Mesendoderm (in vitro differentiated cells): ENCODE measurements at regions not wholly inside any gene's neighbourhood (a gene's known extent, or its start where the extent isn't known, plus 50 kb on each side); places are given as distances from the start of the nearest gene placed in this dataset.

Source experiments
- DNase-seq: peaks from one replicate; pipeline ENCODE4 v3.0.0; 2013
- H2AK5ac ChIP-seq: 2 replicates; pipeline ENCODE4 v1.6.1; 2013; ENCODE audit warnings: low read length, inconsistent platforms
- H2BK120ac ChIP-seq: 2 replicates; pipeline ENCODE4 v1.6.1; 2013; ENCODE audit warnings: low read depth, mild to moderate bottlenecking, low read length, moderate library complexity, mixed read lengths
- H2BK15ac ChIP-seq: replicated peaks from 2 replicates; pipeline ENCODE4 v1.6.1; 2013; ENCODE audit warnings: low read depth, mild to moderate bottlenecking, moderate library complexity
- H2BK5ac ChIP-seq: 2 replicates; pipeline ENCODE4 v1.6.1; 2013; ENCODE audit warnings: low read length, inconsistent platforms
- H3K18ac ChIP-seq: 2 replicates; pipeline ENCODE4 v1.6.1; 2013; ENCODE audit warnings: mild to moderate bottlenecking, low read length, mixed read lengths
- H3K23ac ChIP-seq: one replicate; pipeline ENCODE4 v1.6.1; 2013; ENCODE audit warnings: low read length
- H3K27ac ChIP-seq: 2 replicates; pipeline ENCODE4 v1.5.1; 2013; ENCODE audit warnings: low read depth, mild to moderate bottlenecking, inconsistent platforms, low read length, moderate library complexity
- H3K27me3 ChIP-seq: 2 replicates; pipeline ENCODE4 v1.6.1; 2013; ENCODE audit warnings: low read length, control low read depth, mild to moderate bottlenecking, inconsistent platforms; ENCODE audit not compliant: insufficient read depth, poor library complexity
- H3K36me3 ChIP-seq: 2 replicates; pipeline ENCODE4 v1.6.1; 2013; ENCODE audit warnings: low read length, inconsistent platforms; ENCODE audit not compliant: control insufficient read depth, insufficient read depth
- H3K4ac ChIP-seq: one replicate; pipeline ENCODE4 v1.6.1; 2013; ENCODE audit warnings: low read depth, mild to moderate bottlenecking, low read length, moderate library complexity
- H3K4me1 ChIP-seq: 2 replicates; pipeline ENCODE4 v1.6.1; 2013; ENCODE audit warnings: low read depth, low read length, inconsistent platforms; ENCODE audit not compliant: control insufficient read depth
- H3K4me2 ChIP-seq: 2 replicates; pipeline ENCODE4 v1.6.1; 2013; ENCODE audit warnings: low read length
- H3K4me3 ChIP-seq: 2 replicates; pipeline ENCODE4 v1.5.1; 2013; ENCODE audit warnings: mild to moderate bottlenecking, low read length
- H3K56ac ChIP-seq: one replicate; pipeline ENCODE4 v1.6.1; 2013; ENCODE audit warnings: low read length
- H3K79me1 ChIP-seq: 2 replicates; pipeline ENCODE4 v1.6.1; 2013; ENCODE audit warnings: low read length, inconsistent platforms
- H3K79me2 ChIP-seq: 2 replicates; pipeline ENCODE4 v1.6.1; 2013; ENCODE audit warnings: mild to moderate bottlenecking, low read length; ENCODE audit not compliant: control insufficient read depth, insufficient read depth
- H3K9ac ChIP-seq: 2 replicates; pipeline ENCODE4 v1.6.1; 2013; ENCODE audit warnings: low read length, inconsistent platforms
- H4K5ac ChIP-seq: one replicate; pipeline ENCODE4 v1.6.1; 2013; ENCODE audit warnings: low read length
- H4K8ac ChIP-seq: one replicate; pipeline ENCODE4 v1.6.1; 2013; ENCODE audit warnings: low read depth, mild to moderate bottlenecking, control low read depth, low read length, moderate library complexity
- WGBS: extraction: QIAGEN DNeasy Blood & Tissue Kit; methylation state at CpG from one replicate; pipeline ENCODE4 v1.1.7; 2013; ENCODE audit warnings: low lambda C conversion rate, missing lambda C conversion rate; ENCODE audit not compliant: insufficient coverage; ENCODE audit errors: extremely low coverage; 5-methylcytosine and 5-hydroxymethylcytosine counted together

- Histone ChIP-seq H3K18ac (no peak overlapping the region), H2BK120ac (no peak overlapping the region), H3K56ac (no peak overlapping the region), H3K9ac (no peak overlapping the region), H4K5ac (no peak overlapping the region), H3K23ac (no peak overlapping the region), H3K27me3 (no peaks in the 10 kb centered on the region), H3K4me2 (no peak overlapping the region), H2BK5ac (no peak overlapping the region), H3K4ac (no peak overlapping the region), H3K79me2 (no peaks in the 10 kb centered on the region), H3K4me3 (no peak overlapping the region), H3K36me3 (no peaks in the 10 kb centered on the region), H3K79me1 (no peaks in the 10 kb centered on the region), H2BK15ac (no peak overlapping the region), H3K4me1 (no peaks in the 10 kb centered on the region), H2AK5ac (no peak overlapping the region), H3K27ac (no peak overlapping the region), H4K8ac (no peak overlapping the region)
- no peak for DNase-seq
- no CpG with 5 or more reads among the region's 2 CpGs for WGBS
Measured at GRCh38 chr15:35914573-35914972, 368.6 kb upstream of the DPH6 start.

DNA sequence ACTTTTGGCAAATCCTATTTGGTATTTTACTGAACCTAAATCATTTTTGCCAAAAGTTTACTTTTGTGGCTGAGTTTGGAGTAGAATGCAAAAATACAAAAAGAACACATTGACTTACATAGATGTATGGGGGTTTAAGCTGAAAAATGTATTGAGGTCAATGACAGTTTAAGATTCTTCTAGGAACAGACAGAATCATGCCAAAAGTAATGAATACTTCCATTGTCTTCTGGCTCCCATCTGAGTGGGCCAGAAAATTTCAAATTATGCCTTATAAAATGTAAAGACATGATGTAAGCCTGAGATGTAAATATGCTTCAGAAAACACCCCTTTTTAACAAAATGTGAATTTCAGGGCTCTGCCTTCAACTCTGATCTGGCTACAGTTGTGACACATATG is 375.1 kb upstream of the DPH6 start:
- Histone ChIP-seq H3K4me2 (no peak overlapping the region), H4K8ac (no peak overlapping the region), H3K27ac (no peak overlapping the region), H3K36me3 (no peaks in the 10 kb centered on the region), H2AK5ac (no peak overlapping the region), H4K5ac (no peak overlapping the region), H2BK15ac (no peak overlapping the region), H3K9ac (no peak overlapping the region), H3K18ac (no peak overlapping the region), H3K79me2 (no peaks in the 10 kb centered on the region), H2BK5ac (no peak overlapping the region), H3K23ac (no peak overlapping the region), H3K79me1 (no peaks in the 10 kb centered on the region), H3K27me3 (no peaks in the 10 kb centered on the region), H3K56ac (no peak overlapping the region), H3K4ac (no peak overlapping the region), H2BK120ac (no peak overlapping the region), H3K4me1 (peaks cover 2% of the 10 kb centered on the region), H3K4me3 (no peak overlapping the region)
- DNase-seq: no peak

GRCh38 chr15:35925275-35926006 is 379.5 kb upstream of the DPH6 start:
- Histone ChIP-seq H3K4me2 (no peak overlapping the region), H3K4me1 (peaks cover 2% of the 10 kb centered on the region), H3K9ac (no peak overlapping the region), H3K4ac (peak overlapping the region; percentile 9), H3K79me2 (no peaks in the 10 kb centered on the region), H3K27ac (no peak overlapping the region), H2BK15ac (no peak overlapping the region), H3K4me3 (no peak overlapping the region), H4K8ac (no peak overlapping the region), H2BK120ac (no peak overlapping the region), H3K79me1 (no peaks in the 10 kb centered on the region), H2AK5ac (no peak overlapping the region), H2BK5ac (no peak overlapping the region), H3K36me3 (no peaks in the 10 kb centered on the region), H3K23ac (no peak overlapping the region), H3K56ac (no peak overlapping the region), H4K5ac (no peak overlapping the region), H3K27me3 (no peaks in the 10 kb centered on the region), H3K18ac (no peak overlapping the region)
- DNase-seq: peak; percentile 8
- no CpG with 5 or more reads among the region's 9 CpGs for WGBS

DNA sequence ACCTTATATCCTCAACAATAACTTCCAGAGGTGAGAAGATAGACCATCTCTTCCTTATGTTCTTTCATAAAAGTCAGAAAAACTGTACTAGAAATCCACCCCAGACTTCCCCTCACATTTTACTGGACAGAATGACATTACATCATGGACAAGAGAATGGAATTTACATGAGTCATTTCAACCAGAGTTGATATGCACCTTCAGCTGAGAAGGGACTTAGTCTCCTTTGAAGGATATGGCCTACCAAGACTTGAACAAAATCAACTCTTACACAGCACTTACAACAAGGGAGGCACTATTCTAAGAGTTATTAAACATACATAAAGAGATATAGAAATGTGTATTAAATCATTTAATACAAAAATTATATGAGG is 380.0 kb upstream of the DPH6 start:
- Histone ChIP-seq H3K79me2 (no peaks in the 10 kb centered on the region), H4K8ac (no peak overlapping the region)

GRCh38 chr15:35928847-35929246 is 382.9 kb upstream of the DPH6 start:
- no peak overlapping the region for H3K23ac ChIP-seq
- no peak overlapping the region for H3K4me3 ChIP-seq
- H3K4ac ChIP-seq: no peak overlapping the region
- H3K9ac ChIP-seq: no peak overlapping the region
- no peaks in the 10 kb centered on the region for H3K27me3 ChIP-seq
- no peaks in the 10 kb centered on the region for H3K79me1 ChIP-seq
- no peaks in the 10 kb centered on the region for H3K36me3 ChIP-seq
- H3K18ac ChIP-seq: no peak overlapping the region
- no peak overlapping the region for H3K4me2 ChIP-seq
- no peak for DNase-seq
- no peak overlapping the region for H4K8ac ChIP-seq
- H3K27ac ChIP-seq: no peak overlapping the region
- H3K79me2 ChIP-seq: no peaks in the 10 kb centered on the region
- no peak overlapping the region for H3K56ac ChIP-seq
- no peak overlapping the region for H4K5ac ChIP-seq
- H3K4me1 ChIP-seq: peaks cover 7% of the 10 kb centered on the region
- no peak overlapping the region for H2AK5ac ChIP-seq
- no peak overlapping the region for H2BK5ac ChIP-seq
- no peak overlapping the region for H2BK120ac ChIP-seq
- no CpG with 5 or more reads among the region's 2 CpGs for WGBS
- H2BK15ac ChIP-seq: no peak overlapping the region

More for the DNA sequence above, 380.0 kb upstream of the DPH6 start:
- Histone ChIP-seq H3K56ac (no peak overlapping the region), H2AK5ac (no peak overlapping the region), H4K5ac (no peak overlapping the region), H2BK5ac (no peak overlapping the region), H2BK15ac (no peak overlapping the region), H3K23ac (no peak overlapping the region), H3K9ac (no peak overlapping the region), H3K4ac (no peak overlapping the region), H3K27me3 (no peaks in the 10 kb centered on the region), H3K18ac (no peak overlapping the region), H2BK120ac (no peak overlapping the region), H3K27ac (no peak overlapping the region), H3K36me3 (no peaks in the 10 kb centered on the region), H3K4me2 (no peak overlapping the region), H3K79me1 (no peaks in the 10 kb centered on the region), H3K4me1 (peaks cover 2% of the 10 kb centered on the region), H3K4me3 (no peak overlapping the region)
- DNase-seq: no peak

DNA sequence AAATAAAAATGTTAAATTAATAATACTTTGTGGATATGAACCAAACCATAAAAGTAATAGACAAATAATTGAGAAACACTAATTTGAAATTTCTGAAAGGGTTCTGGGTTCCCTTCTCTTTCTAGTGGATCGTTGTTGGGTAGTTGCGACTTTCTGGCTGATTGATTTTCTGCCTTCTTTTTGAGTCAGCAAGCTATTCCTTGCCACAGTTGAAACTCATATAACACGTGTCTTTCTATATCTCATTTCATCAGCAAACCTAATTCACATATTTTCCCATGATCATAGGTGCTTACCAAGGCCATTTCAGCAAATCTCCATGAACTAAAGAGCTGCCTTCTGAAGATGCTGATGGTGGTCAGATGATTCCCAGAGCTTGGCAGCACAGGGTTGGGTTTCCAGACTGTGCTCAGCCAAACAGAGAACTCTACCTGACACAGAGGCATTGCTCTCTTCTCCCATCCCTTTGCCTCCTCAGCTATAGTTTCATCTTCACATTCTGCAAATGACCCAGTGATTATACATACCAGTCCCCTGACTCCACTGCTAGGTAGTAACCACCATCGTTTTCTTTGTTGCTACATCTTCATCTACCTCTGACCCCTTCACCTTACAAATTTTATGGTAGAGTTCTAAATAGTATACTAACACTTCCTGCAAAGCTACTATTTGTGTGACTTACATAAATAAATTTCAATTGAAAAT is 383.9 kb upstream of the DPH6 start:
- Histone ChIP-seq H2BK5ac (no peak overlapping the region), H3K27ac (no peak overlapping the region), H3K18ac (no peak overlapping the region), H2BK15ac (no peak overlapping the region), H3K36me3 (no peaks in the 10 kb centered on the region), H2AK5ac (no peak overlapping the region), H2BK120ac (no peak overlapping the region), H3K27me3 (no peaks in the 10 kb centered on the region), H3K4me3 (no peak overlapping the region), H3K9ac (no peak overlapping the region), H3K56ac (no peak overlapping the region), H4K5ac (no peak overlapping the region), H3K4ac (no peak overlapping the region), H3K79me1 (no peaks in the 10 kb centered on the region), H3K4me2 (no peak overlapping the region), H3K23ac (no peak overlapping the region), H3K79me2 (no peaks in the 10 kb centered on the region), H3K4me1 (peaks cover 5% of the 10 kb centered on the region), H4K8ac (no peak overlapping the region)
- WGBS: no CpG with 5 or more reads among the region's 4 CpGs
- no peak for DNase-seq
